PFSK-1 (cell line): ENCODE measurements at regions not wholly inside any gene's neighbourhood (a gene's known extent, or its start where the extent isn't known, plus 50 kb on each side); places are given as distances from the start of the nearest gene placed in this dataset.

Experiments
- FOXP2 ChIP-seq: optimal IDR thresholded peaks from 2 replicates; pipeline ENCODE3; 2011; ENCODE audit warnings: borderline replicate concordance, control low read depth, inconsistent platforms; ENCODE audit not compliant: insufficient read depth; ENCODE audit errors: extremely low read length, extremely low read depth
- POLR2AphosphoS5 ChIP-seq: IDR thresholded peaks from 2 replicates; pipeline ENCODE4 v1.6.1; 2012; ENCODE audit warnings: low read depth, mild to moderate bottlenecking, control low read depth, low read length, moderate library complexity
- REST ChIP-seq, 2 experiments: IDR thresholded peaks; 2 replicates each; pipeline versions ENCODE4 v1.6.1 to v1.8.0; 2011 to 2012; ENCODE audit warnings: low read depth in 2 of 2, low read length in 2 of 2, control low read depth in 1 of 2, inconsistent platforms in 1 of 2, mild to moderate bottlenecking in 1 of 2, moderate library complexity in 1 of 2; ENCODE audit not compliant: insufficient read depth in 1 of 2
- SIN3A ChIP-seq: IDR thresholded peaks from 2 replicates; pipeline ENCODE4 v1.6.1; 2012; ENCODE audit warnings: mild to moderate bottlenecking, low read length, moderate library complexity, borderline replicate concordance; ENCODE audit not compliant: insufficient read depth
- TAF1 ChIP-seq: IDR thresholded peaks from 2 replicates; pipeline ENCODE4 v1.6.1; 2012; ENCODE audit warnings: low read length, control low read depth, borderline replicate concordance; ENCODE audit not compliant: insufficient read depth

- TF ChIP-seq TAF1 = no peak
- TF ChIP-seq POLR2AphosphoS5 = no peak
- no peak for TF ChIP-seq SIN3A
- TF ChIP-seq FOXP2 = no peak
- TF ChIP-seq REST (IDR thresholded peaks at IDR 0.05; ENCODE audit: insufficient read depth in 1 of 2, low read depth in 2 of 2, low read length in 2 of 2) = no peak
Measured at GRCh38 chr13:28581451-28581850, 77.5 kb upstream of the POMP start.
